DMS 273 (cell line): ENCODE measurements at regions not wholly inside any gene's neighbourhood (a gene's known extent, or its start where the extent isn't known, plus 50 kb on each side); places are given as distances from the start of the nearest gene placed in this dataset.

Source experiments
- DNase-seq: peaks from one replicate; lab custom pipeline; 2025; ENCODE audit not compliant: unreplicated experiment; lab: John Stamatoyannopoulos, UW

DNA sequence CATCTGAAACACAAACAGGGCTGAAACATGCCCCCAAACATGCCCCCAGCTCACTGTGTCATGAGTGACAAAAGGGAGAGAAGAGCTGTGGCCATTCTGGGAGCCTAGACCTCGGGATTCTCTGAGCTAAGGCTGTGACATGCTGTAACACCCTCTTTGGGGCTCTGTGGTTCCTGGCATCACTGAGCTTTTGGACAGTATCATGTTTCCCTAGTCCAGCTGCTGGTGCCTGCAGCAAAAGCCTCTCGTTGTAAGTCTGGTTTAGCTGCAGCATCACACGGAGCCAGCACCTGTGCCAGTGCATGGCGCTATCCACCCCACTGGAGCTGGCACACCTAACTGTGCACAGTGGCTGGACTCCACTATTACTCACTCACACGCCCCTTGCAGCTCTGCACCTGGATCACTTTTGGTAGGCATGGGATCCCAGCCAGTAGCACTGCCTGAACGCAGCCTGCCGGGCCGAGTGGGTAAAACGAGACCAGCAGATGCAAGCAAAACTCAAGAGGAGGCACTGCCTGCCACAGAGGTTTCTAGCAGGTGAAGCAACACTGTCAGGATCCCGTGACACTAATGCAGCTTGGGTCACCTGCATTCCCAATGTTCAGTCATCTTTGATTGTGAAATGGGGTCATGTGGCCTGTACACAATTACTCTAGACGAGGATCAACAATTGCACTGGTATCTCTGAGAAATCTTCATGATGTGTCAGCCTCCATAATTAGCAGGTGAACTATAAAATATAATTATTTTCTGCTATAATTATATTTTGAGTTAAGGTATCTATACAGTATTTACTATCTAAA, 547.2 kb downstream of the ZNF804A start:
- DNase-seq: peak; percentile 25

- no peak for DNase-seq
These were observed 549.0 kb downstream of the ZNF804A start for GRCh38 chr2:185147361-185147760.

GRCh38 chr2:185152186-185152585, 553.9 kb downstream of the ZNF804A start:
- DNase-seq: no peak

DNA sequence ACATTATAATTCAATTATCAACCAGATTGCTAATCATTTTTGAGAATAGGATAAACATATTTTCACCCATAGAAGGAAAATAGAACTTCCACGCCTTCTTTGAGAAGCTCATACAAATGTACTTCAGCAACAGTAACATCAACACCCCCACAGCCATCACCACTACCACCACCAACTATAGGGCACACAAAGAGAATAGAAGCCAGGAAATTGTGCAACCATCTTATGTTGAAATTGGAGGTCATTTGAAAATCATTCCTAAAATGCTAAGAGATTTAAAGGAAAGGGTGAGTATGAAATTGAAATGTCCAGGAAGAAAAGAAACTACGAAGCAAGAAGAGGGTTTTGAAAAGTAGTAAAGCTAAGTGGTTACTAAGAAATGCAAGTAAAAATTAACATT, 563.4 kb downstream of the ZNF804A start:
- DNase-seq: no peak

DNA sequence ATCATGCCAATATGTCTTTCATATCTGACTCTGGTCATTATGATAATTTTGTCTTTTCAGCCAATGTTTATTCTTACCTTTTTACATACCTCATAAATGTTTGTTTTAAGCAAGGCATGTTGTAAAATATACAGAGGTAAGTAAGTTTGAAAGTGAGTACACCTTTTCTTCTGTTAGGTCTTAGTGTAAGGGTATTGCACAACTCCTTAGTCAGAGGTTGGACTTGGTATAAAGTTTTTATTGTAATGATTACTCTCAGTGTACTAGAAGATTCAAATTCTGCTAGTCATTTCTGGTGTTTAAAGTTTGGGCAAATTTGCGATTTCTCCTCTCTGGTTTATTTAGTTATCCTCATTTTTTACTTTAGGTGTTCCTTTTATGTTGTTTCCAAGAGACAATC, 564.3 kb upstream of the FSIP2 start:
- no peak for DNase-seq

GRCh38 chr2:185179743-185180142, 558.9 kb upstream of the FSIP2 start:
- DNase-seq: no peak

DNA sequence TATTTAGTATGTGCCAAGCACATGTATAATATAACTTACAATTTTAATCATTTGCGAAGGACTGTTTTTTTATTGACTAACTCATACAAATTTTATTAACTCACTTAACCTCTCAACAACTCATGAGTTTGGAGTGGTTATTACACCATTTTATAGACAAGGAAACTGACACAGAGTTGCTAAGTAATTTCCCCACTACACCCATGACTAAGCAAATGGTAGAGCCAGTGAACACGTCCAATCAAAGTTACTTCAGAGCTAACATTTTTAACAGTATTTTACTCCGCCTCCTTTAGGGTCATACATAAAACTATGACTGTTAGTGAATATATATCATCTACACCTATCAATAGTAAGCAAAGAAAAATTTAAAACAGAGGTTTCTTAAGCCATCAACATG, 556.7 kb upstream of the FSIP2 start:
- DNase-seq: no peak

DNA sequence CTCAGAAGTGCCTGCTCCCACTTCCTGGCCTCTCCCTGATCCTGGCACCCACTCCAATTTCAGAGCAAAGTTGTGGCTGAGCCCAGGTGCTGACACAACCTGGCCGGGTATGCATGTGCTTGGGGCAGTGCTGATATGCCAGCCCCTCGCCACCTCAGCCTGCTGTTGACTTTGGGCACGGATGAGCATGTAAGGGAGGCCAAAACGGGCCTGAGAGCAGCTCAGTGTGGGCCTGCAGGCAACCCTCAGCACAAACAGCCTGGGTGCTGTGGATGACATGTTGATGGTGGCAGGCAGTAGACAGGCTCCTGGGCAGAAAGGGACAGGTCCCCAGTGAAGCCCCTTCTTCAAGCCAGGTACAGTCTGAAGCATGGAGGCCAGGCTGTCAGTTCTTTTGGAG, 553.6 kb upstream of the FSIP2 start:
- DNase-seq: no peak

GRCh38 chr2:185187421-185187820, 551.2 kb upstream of the FSIP2 start:
- DNase-seq: no peak

- DNase-seq: peak; percentile 88
These were observed 549.9 kb upstream of the FSIP2 start for GRCh38 chr2:185188656-185189055.

DNA sequence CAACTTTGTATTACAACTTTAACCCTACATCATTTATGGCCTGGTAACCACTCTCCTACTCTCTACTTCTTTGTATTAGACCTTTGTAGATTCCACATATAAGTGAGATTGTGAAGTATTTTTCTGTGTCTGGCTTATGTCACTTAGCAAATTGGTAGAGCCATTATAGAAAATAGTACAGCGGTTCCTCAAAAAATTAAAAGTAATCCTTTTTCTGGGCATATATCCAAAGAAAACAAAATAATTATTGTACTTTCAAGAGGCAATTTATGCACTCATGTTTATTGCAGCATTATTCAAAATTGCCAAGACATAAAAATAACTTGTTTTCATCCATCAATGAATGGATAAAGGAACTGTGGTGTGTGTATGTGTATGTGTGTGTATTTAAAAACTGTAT, 537.5 kb upstream of the FSIP2 start:
- DNase-seq: peak; percentile 33

GRCh38 chr2:185202381-185202780, 536.2 kb upstream of the FSIP2 start:
- peak; percentile 70 for DNase-seq

- no peak for DNase-seq
These were observed 535.6 kb upstream of the FSIP2 start for GRCh38 chr2:185202945-185203528.

- peak; percentile 73 for DNase-seq
These were observed 530.3 kb upstream of the FSIP2 start for GRCh38 chr2:185208261-185208660.

GRCh38 chr2:185215497-185215896, 523.1 kb upstream of the FSIP2 start:
- no peak for DNase-seq

- DNase-seq: peak; percentile 71
These were observed 518.6 kb upstream of the FSIP2 start for GRCh38 chr2:185219981-185220380.

DNA sequence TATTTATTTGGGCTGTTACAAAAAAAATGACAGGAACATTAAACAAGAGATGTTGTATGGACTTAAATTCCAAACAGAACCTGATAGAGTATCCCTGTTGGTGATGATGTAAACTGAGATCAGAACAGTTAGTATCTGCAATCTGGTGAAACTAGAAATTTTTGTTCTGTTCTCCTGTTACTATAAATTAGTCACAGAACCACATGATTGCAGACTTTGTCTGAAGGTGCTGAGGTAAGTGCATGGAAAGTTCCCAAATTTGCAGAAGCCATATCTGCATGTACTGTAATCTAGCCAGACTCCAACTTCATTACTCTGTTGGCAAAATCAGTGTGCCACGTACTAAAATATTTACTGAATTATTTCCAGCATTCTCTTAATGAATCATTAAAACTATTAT, 516.3 kb upstream of the FSIP2 start:
- DNase-seq: no peak

- no peak for DNase-seq
These were observed 511.2 kb upstream of the FSIP2 start for GRCh38 chr2:185227391-185227790.

DNA sequence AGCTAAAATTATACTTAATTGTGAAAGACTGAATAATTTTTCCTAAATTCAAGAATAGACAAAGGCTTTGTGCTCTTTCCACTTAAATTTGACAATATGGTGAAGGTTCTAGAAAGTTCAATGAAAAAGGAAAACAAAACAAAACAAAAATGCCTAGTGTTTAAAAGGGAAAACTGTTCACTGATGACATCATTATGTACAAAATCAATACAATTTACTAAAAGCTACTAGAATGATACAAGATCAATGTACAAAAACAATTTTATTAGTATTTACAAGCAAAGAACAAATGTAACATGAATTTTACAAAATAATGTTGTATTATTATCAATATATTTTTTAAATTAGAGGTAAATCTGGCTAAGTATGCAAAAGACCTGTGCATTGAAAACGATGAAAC, 499.1 kb upstream of the FSIP2 start:
- DNase-seq: no peak

GRCh38 chr2:185240796-185241195, 497.8 kb upstream of the FSIP2 start:
- no peak for DNase-seq

DNA sequence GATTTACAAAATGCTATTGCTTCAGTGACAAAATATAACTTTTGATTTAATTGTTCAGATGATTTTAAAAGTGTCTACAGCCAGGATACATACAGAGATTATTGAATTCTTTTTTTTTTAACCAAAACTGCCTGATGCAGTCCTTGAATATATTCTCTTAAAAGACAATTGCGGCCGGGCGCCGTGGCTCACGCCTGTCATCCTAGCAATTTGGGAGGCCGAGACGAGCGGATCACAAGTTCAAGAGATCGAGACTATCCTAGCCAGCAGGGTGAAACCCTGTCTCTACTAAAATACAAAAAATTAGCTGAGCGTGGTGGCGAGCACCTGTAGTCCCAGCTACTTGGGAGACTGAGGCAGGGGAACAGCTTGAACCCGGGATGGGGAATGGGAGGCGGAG, 497.0 kb upstream of the FSIP2 start:
- no peak for DNase-seq

- no peak for DNase-seq
These were observed 496.1 kb upstream of the FSIP2 start for GRCh38 chr2:185242462-185242861.

DNA sequence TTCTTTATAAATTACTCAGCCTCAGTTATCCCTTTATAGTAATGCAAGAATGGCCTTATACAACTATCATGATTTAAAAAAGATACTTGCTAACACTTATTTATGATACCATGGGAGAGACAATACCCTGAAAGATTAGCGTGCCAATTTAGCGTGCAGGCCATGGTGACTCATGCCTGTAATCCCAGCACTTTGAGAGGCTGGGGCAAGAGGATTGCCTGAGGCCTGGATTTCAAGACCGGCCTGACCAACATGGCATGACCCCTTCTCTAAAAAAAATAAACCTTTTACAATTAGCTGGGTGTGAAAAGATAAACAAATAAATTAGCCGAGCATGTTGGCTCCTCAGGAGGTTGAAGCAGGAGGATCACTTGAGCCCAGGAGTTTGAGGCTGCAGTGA, 493.4 kb upstream of the FSIP2 start:
- DNase-seq: no peak
